ENCODE measurements at regions not wholly inside any gene's neighbourhood (a gene's known extent, or its start where the extent isn't known, plus 50 kb on each side); places are given as distances from the start of the nearest gene placed in this dataset.
"Not testable (repeated sequence)": the region's sequence is repeated elsewhere in the genome, so short reads cannot be mapped to it uniquely, and the experiment has no call there.

GRCh38 chr7:108660465-108660864 is 90.8 kb downstream of the DNAJB9 start:
- ChIA-PET POLR2A (ENCODE audit: partially characterized antibody) (no interaction called here), CTCF (ENCODE audit: partially characterized antibody) (no interaction called here)
- no peaks in the 10 kb centered on the region for H3K4me1 ChIP-seq (ENCODE audit: insufficient read depth, low read length)

DNA sequence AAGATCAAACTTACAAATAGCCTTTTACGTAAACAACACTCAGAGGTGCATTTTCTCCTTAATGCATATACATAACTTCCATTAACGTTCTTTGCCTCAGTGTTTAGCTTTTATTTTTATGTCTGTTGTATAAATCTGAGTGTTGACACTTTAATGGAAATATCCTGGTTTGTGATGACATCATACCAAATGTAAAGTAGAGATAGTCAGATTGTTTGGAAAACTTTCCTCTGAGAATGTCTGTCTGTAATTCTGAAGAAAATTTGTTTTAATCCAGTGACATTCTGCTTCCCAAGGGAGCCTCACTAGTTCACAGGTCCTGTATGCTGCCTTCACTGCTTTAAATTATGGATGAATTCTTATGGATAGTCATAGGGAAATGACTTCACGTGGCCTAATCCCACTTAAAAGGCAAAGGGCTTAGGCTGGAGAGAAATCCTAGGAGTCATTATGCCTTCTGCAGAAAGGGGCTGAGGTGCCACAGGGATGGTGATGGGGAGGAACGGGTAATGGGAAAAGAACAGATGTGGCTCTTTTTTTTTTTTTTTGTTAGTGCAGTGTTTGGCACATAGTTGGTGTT is 93.2 kb downstream of the DNAJB9 start:
- no peaks in the 10 kb centered on the region for H3K36me3 Mint-ChIP-seq
- DNase-seq: no peak
- no peaks in the 10 kb centered on the region for H3K4me1 Mint-ChIP-seq
- H3K27me3 Mint-ChIP-seq: peaks cover 1 to 6% of the 10 kb centered on the region in 2 donors
- Histone ChIP-seq H3K27me3 (ENCODE audit: insufficient read depth, low read length) (no peaks in the 10 kb centered on the region), H3K36me3 (ENCODE audit: insufficient read depth, low read length) (no peaks in the 10 kb centered on the region), H3K4me1 (ENCODE audit: insufficient read depth, low read length) (no peaks in the 10 kb centered on the region), H3K27ac (ENCODE audit: low read depth, low read length) (no peak overlapping the region), H3K4me3 (ENCODE audit: low read length in 2 of 2) (no peak overlapping the region), H3K9me3 (ENCODE audit: control insufficient read depth in 1 of 2, low read length in 2 of 2) (no peaks in the 10 kb centered on the region)
- ChIA-PET POLR2A (ENCODE audit: partially characterized antibody) (no interaction called here), CTCF (ENCODE audit: partially characterized antibody) (no interaction called here)
- peaks cover 0 to 2% (median 0%) of the 10 kb centered on the region in 8 donors for H3K9me3 Mint-ChIP-seq
- H3K4me3 Mint-ChIP-seq: no peak overlapping the region
- H3K27ac Mint-ChIP-seq: no peak overlapping the region
- intact Hi-C loops (cut with micrococcal nuclease): no loop called here

More at GRCh38 chr7:108660465-108660864, 90.8 kb downstream of the DNAJB9 start:
- intact Hi-C loops (cut with micrococcal nuclease): no loop called here
- Mint-ChIP-seq H3K27me3 (peaks cover 1% of the 10 kb centered on the region in 2 donors), H3K4me1 (no peaks in the 10 kb centered on the region), H3K27ac (no peak overlapping the region), H3K36me3 (no peaks in the 10 kb centered on the region), H3K9me3 (no peaks in the 10 kb centered on the region), H3K4me3 (no peak overlapping the region)
- Histone ChIP-seq H3K4me3 (ENCODE audit: low read length in 2 of 2) (no peak overlapping the region), H3K27ac (ENCODE audit: low read depth, low read length) (no peak overlapping the region), H3K9me3 (ENCODE audit: control insufficient read depth in 1 of 2, low read length in 2 of 2) (no peaks in the 10 kb centered on the region), H3K27me3 (ENCODE audit: insufficient read depth, low read length) (no peaks in the 10 kb centered on the region), H3K36me3 (ENCODE audit: insufficient read depth, low read length) (no peaks in the 10 kb centered on the region)
- DNase-seq: no peak

DNA sequence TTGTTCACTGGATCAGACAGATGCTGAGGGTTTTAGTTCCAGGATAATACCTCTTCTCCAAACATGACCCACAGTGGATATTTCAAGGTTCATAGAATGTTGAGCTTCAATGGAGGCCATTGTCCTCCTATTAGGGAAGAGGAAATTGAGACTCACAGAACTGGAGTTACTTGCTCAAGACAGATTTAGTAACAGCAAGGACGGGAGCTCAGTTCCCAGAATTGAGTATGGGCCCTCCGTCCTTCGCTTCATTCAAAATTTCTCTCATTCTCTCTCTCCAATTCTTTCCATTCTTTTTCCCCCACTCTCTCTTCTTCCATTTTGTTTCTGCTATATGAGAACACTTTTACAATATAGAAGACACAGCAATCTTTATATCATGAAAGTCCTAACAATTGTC is 94.0 kb downstream of the DNAJB9 start:
- Histone ChIP-seq H3K36me3 (ENCODE audit: insufficient read depth, low read length) (no peaks in the 10 kb centered on the region), H3K4me3 (ENCODE audit: low read length in 2 of 2) (no peak overlapping the region), H3K9me3 (ENCODE audit: control insufficient read depth in 1 of 2, low read length in 2 of 2) (no peaks in the 10 kb centered on the region), H3K4me1 (ENCODE audit: insufficient read depth, low read length) (no peaks in the 10 kb centered on the region), H3K27ac (ENCODE audit: low read depth, low read length) (no peak overlapping the region), H3K27me3 (ENCODE audit: insufficient read depth, low read length) (no peaks in the 10 kb centered on the region)
- POLR2A ChIA-PET (ENCODE audit: partially characterized antibody): no interaction called here
- Mint-ChIP-seq H3K27me3 (peaks cover 3 to 9% of the 10 kb centered on the region in 2 donors), H3K4me1 (no peaks in the 10 kb centered on the region), H3K36me3 (no peaks in the 10 kb centered on the region), H3K9me3 (peaks cover 0 to 2% (median 0%) of the 10 kb centered on the region in 8 donors), H3K27ac (no peak overlapping the region), H3K4me3 (no peak overlapping the region)
- CTCF ChIA-PET (ENCODE audit: partially characterized antibody): no interaction called here
- intact Hi-C loops (cut with micrococcal nuclease): no loop called here
- DNase-seq: no peak

DNA sequence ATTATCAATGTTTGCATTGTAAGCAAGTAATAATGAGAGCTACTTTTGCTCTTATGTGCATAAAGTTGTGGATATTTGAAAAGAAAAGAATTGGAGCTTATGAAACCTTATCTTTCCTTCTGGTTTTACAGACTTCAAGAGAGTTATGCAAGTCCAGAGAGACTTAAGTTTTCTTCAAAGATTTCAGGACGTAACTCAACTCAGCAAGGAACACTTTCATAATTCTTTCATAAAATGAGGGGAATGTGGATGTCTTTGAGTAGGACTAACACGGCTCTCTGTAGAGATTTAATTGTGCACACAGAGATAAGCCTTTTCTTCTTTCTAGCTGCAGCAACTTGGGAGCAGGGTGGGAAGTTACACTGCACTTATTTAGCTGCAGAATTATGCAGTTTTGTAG is 97.5 kb downstream of the DNAJB9 start:
- Histone ChIP-seq H3K4me1 (ENCODE audit: insufficient read depth, low read length) (no peaks in the 10 kb centered on the region), H3K4me3 (ENCODE audit: low read length in 2 of 2) (no peak overlapping the region), H3K36me3 (ENCODE audit: insufficient read depth, low read length) (no peaks in the 10 kb centered on the region), H3K27ac (ENCODE audit: low read depth, low read length) (no peak overlapping the region), H3K27me3 (ENCODE audit: insufficient read depth, low read length) (no peaks in the 10 kb centered on the region), H3K9me3 (ENCODE audit: control insufficient read depth in 1 of 2, low read length in 2 of 2) (no peaks in the 10 kb centered on the region)
- no peak overlapping the region for H3K4me3 Mint-ChIP-seq
- no peaks in the 10 kb centered on the region for H3K4me1 Mint-ChIP-seq
- CTCF ChIA-PET (ENCODE audit: partially characterized antibody): no interaction called here
- POLR2A ChIA-PET (ENCODE audit: partially characterized antibody): no interaction called here
- H3K9me3 Mint-ChIP-seq: peaks cover 0 to 2% (median 0%) of the 10 kb centered on the region in 8 donors
- peaks cover 6 to 10% of the 10 kb centered on the region in 2 donors for H3K27me3 Mint-ChIP-seq
- intact Hi-C loops (cut with micrococcal nuclease): no loop called here
- DNase-seq: no peak
- H3K27ac Mint-ChIP-seq: no peak overlapping the region
- H3K36me3 Mint-ChIP-seq: no peaks in the 10 kb centered on the region

DNA sequence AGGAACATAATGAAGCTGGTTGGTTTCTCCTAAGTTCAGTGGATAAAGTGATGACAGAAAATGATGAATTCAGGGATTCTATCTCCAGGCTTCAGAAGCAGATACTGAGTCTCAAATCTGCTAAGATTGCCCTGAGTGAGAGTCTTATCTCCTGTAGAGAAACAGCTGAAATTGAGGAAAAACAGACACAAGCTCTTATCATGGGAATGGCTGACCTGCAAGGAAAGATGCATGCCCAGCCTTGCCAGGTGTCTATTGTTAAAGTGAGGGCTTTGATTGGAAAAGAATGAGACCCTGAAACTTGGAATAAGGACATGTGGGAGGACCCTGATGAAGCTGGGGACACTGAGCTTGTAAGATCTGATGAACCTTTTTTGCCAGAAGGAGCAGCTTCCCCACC is 100.3 kb downstream of the DNAJB9 start:
- Mint-ChIP-seq H3K27me3 (peaks cover 5 to 10% of the 10 kb centered on the region in 2 donors), H3K36me3 (no peaks in the 10 kb centered on the region), H3K4me1 (no peaks in the 10 kb centered on the region), H3K4me3 (no peak overlapping the region), H3K9me3 (peaks cover 0 to 4% (median 0%) of the 10 kb centered on the region in 8 donors), H3K27ac (no peak overlapping the region)
- Histone ChIP-seq H3K4me1 (ENCODE audit: insufficient read depth, low read length) (no peaks in the 10 kb centered on the region), H3K36me3 (ENCODE audit: insufficient read depth, low read length) (no peaks in the 10 kb centered on the region), H3K27me3 (ENCODE audit: insufficient read depth, low read length) (no peaks in the 10 kb centered on the region), H3K9me3 (ENCODE audit: control insufficient read depth in 1 of 2, low read length in 2 of 2) (no peaks in the 10 kb centered on the region), H3K27ac (ENCODE audit: low read depth, low read length) (no peak overlapping the region), H3K4me3 (ENCODE audit: low read length in 2 of 2) (no peak overlapping the region)
- ChIA-PET CTCF (ENCODE audit: partially characterized antibody) (no interaction called here), POLR2A (ENCODE audit: partially characterized antibody) (no interaction called here)
- DNase-seq: no peak
- intact Hi-C loops (cut with micrococcal nuclease): no loop called here

DNA sequence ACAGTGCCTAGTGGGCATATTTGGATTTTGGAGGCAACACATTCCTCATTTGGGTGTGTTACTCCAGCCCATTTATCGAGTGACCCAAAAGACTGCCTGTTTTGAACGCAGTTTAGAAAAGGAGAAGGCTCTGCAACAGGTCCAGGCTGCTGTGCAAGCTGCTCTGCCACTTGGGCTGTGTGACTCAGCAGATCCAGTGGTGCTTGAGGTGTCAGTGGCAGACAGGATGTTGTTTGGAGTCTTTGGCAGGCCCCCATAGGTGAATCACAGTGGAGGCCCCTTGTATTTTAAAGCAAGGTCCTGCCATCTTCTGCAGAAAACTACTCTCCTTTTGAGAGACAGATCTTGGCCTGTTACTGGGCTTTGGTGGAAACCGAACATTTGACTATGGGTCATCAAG is 104.0 kb downstream of the DNAJB9 start:
- H3K27me3 ChIP-seq (ENCODE audit: insufficient read depth, low read length); H3K9me3 Mint-ChIP-seq; H3K4me1 Mint-ChIP-seq; POLR2A ChIA-PET (ENCODE audit: partially characterized antibody); H3K4me1 ChIP-seq (ENCODE audit: insufficient read depth, low read length); H3K27me3 Mint-ChIP-seq; H3K4me3 ChIP-seq (ENCODE audit: low read length in 2 of 2); H3K36me3 ChIP-seq (ENCODE audit: insufficient read depth, low read length); DNase-seq; H3K4me3 Mint-ChIP-seq; H3K9me3 ChIP-seq (ENCODE audit: control insufficient read depth in 1 of 2, low read length in 2 of 2); intact Hi-C loops (cut with micrococcal nuclease); H3K36me3 Mint-ChIP-seq; CTCF ChIA-PET (ENCODE audit: partially characterized antibody); H3K27ac ChIP-seq (ENCODE audit: low read depth, low read length); H3K27ac Mint-ChIP-seq: not testable (repeated sequence)

- H3K4me1 ChIP-seq (ENCODE audit: insufficient read depth, low read length): no peaks in the 10 kb centered on the region
- H3K4me1 Mint-ChIP-seq: no peaks in the 10 kb centered on the region
- no peaks in the 10 kb centered on the region for H3K9me3 ChIP-seq (ENCODE audit: control insufficient read depth in 1 of 2, low read length in 2 of 2)
- H3K4me3 ChIP-seq (ENCODE audit: low read length in 2 of 2): no peak overlapping the region
- intact Hi-C loops (cut with micrococcal nuclease): no loop called here
- peaks cover 1 to 4% of the 10 kb centered on the region in 2 donors for H3K27me3 Mint-ChIP-seq
- H3K27ac ChIP-seq (ENCODE audit: low read depth, low read length): no peak overlapping the region
- H3K27ac Mint-ChIP-seq: no peak overlapping the region
- H3K27me3 ChIP-seq (ENCODE audit: insufficient read depth, low read length): no peaks in the 10 kb centered on the region
- peaks cover 0 to 6% (median 0%) of the 10 kb centered on the region in 8 donors for H3K9me3 Mint-ChIP-seq
- ChIA-PET POLR2A (ENCODE audit: partially characterized antibody) (no interaction called here), CTCF (ENCODE audit: partially characterized antibody) (no interaction called here)
- no peak for DNase-seq
- no peak overlapping the region for H3K4me3 Mint-ChIP-seq
- no peaks in the 10 kb centered on the region for H3K36me3 ChIP-seq (ENCODE audit: insufficient read depth, low read length)
- H3K36me3 Mint-ChIP-seq: no peaks in the 10 kb centered on the region
These were observed 115.0 kb downstream of the DNAJB9 start for GRCh38 chr7:108684629-108685028.

DNA sequence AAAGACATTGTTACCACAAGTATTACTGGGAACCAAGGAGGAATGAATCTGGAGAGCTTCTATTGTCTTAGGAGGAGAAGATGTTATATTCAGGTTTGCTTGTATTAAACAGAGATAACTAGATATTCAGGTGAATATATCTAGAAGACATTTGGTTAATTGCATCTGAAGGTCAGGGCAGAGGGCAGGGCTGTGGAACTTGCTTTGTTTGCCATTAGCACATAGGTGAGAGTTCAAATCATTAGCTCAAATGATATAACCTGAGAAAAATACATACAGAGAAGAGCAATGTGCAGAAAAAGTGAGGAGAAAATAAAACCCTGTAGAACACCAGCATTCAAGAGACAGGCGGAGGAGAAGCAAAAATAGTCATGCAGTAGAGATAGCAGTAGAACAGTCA is 116.8 kb downstream of the DNAJB9 start:
- no peak for DNase-seq
- Mint-ChIP-seq H3K36me3 (no peaks in the 10 kb centered on the region), H3K27ac (no peak overlapping the region), H3K27me3 (peaks cover 0 to 2% of the 10 kb centered on the region in 2 donors), H3K4me1 (no peaks in the 10 kb centered on the region), H3K9me3 (peaks cover 0 to 8% (median 0%) of the 10 kb centered on the region in 8 donors), H3K4me3 (no peak overlapping the region)
- H3K27ac ChIP-seq (ENCODE audit: low read depth, low read length): no peak overlapping the region
- intact Hi-C loops (cut with micrococcal nuclease): no loop called here
- H3K27me3 ChIP-seq (ENCODE audit: insufficient read depth, low read length): no peaks in the 10 kb centered on the region
- H3K4me3 ChIP-seq (ENCODE audit: low read length in 2 of 2): no peak overlapping the region
- CTCF ChIA-PET (ENCODE audit: partially characterized antibody): no interaction called here
- H3K9me3 ChIP-seq (ENCODE audit: control insufficient read depth in 1 of 2, low read length in 2 of 2): no peaks in the 10 kb centered on the region
- H3K36me3 ChIP-seq (ENCODE audit: insufficient read depth, low read length): no peaks in the 10 kb centered on the region
- POLR2A ChIA-PET (ENCODE audit: partially characterized antibody): no interaction called here
- no peaks in the 10 kb centered on the region for H3K4me1 ChIP-seq (ENCODE audit: insufficient read depth, low read length)
